Fibroblast of the aortic adventitia (primary cell): ENCODE measurements at regions not wholly inside any gene's neighbourhood (a gene's known extent, or its start where the extent isn't known, plus 50 kb on each side); places are given as distances from the start of the nearest gene placed in this dataset.

Experiments
- DNase-seq: peaks from one replicate; pipeline ENCODE4 v3.0.0-alpha.2; 2010; ENCODE audit warnings: low read depth
- H3K4me3 ChIP-seq: 2 replicates; pipeline ENCODE4 v1.5.1; 2011; ENCODE audit warnings: low read depth, mild to moderate bottlenecking, control low read depth, low read length, moderate library complexity
- TF ChIP-seq, protein P1 (sequence below): IDR thresholded peaks from 2 replicates; pipeline ENCODE4 v1.5.1; 2011; ENCODE audit warnings: mild to moderate bottlenecking, low read length, control low read depth, inconsistent platforms; ENCODE audit not compliant: insufficient read depth

DNA sequence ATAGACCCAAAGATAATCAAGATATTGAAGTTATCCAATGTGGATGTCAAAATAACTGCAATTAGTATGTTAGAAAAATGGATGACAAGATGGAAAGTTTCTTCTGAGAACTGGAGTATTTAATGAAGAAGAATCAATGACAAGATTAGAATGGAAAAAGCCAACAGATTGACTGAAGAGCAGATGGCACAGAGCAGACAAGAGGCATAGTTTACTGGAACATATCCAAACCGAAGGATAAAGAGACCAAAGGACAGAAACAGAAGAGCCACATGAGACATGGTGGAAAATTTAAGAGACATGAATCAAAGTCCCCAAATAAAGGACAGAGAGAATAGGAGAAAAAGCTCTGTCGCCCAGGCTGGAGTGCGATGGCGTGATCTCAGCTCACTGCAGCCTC is 89.6 kb upstream of the RXFP2 start:
- no peak overlapping the region for H3K4me3 ChIP-seq
- no peak for DNase-seq
- TF ChIP-seq, protein P1, sequence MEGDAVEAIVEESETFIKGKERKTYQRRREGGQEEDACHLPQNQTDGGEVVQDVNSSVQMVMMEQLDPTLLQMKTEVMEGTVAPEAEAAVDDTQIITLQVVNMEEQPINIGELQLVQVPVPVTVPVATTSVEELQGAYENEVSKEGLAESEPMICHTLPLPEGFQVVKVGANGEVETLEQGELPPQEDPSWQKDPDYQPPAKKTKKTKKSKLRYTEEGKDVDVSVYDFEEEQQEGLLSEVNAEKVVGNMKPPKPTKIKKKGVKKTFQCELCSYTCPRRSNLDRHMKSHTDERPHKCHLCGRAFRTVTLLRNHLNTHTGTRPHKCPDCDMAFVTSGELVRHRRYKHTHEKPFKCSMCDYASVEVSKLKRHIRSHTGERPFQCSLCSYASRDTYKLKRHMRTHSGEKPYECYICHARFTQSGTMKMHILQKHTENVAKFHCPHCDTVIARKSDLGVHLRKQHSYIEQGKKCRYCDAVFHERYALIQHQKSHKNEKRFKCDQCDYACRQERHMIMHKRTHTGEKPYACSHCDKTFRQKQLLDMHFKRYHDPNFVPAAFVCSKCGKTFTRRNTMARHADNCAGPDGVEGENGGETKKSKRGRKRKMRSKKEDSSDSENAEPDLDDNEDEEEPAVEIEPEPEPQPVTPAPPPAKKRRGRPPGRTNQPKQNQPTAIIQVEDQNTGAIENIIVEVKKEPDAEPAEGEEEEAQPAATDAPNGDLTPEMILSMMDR, result no peak

DNA sequence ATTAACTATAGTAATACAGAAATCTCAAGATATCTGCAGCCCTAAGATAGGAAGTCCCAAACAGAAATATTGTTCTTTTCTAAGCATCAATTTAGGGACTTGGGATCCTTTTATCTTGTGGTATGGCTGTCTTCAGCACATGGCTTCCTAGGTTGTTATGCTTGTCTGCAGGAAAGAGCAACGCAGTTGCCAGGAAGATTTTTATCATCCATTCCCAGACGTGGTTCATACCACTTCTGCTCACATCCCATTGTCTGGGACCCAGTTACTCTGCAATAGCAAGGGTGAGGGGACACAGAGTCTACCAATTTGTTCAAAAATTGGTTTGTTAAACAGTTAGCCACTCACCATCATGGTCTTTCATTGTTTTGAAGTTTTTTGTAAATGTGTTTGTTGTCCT is 85.6 kb upstream of the RXFP2 start:
- H3K4me3 ChIP-seq, result no peak overlapping the region
- no peak for DNase-seq
- TF ChIP-seq, protein P1, result no peak

DNA sequence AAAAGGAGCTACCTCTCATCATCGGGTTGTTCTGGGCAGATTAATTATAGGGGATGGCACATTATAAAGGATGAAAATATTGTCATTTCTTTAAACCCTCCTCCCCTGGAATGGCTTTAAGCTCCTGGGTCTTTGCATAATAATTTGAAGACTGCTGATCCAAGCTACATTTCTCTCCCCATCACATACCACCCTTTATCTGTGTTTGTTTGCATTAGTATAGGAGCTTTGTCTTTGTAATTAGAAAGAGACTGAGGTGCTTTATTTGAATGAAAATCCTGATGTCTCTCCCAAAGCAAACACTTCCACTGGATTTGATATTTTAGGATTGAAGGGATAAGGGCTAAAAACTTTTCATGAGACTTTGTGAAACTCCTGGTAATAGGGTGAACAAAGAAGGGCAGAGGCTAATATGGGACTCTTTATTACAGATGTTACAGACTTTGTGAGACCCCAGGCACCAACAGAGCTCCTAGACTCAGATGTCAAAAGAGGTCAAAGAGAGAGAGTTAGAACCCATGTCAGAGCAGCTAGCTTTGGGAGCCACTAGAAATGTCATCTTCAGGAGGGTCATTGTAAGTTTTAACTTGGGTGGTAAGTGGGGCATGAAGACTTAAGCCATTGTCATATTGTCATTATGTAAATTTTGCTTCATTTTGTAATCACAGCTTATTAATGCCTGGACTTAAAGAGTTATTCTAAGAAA is 75.3 kb upstream of the RXFP2 start:
- DNase-seq, result no peak

DNA sequence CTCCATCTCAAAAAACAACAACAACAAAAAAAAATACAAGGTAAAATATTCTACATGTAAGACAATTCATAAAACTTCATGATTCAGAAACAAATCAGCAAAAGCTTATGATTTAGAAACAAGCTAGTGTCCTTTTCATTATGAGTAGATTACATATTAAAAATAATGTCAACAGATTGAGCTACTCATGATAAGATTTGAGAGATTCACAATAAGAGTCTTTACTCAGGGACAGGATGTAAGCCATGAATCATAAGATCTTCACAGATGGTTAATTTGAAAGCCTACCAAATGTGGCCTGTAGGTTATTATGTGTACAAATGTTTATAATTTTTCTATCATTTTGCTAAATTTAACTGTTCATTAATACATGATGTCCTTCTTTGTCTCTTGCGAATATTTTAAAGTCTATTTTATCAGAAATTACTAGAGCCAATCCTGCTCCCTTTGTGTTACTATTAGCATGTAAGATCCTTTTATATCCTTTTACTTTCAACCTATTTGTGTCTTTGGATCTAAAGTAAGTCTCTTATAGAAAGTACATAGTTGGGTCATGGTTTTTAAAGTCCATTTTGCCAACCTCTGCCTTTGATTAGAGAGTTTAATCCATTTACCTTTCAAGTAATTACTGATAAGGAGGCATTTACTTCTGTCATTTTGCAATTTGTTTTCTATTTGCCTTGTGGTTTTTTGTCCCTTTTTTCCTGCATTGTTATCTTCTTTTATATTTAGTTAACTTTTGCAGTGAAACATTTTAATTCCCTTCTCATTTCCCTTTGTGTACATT is 68.3 kb upstream of the RXFP2 start:
- TF ChIP-seq, protein P1, result no peak
- H3K4me3 ChIP-seq, result no peak overlapping the region
- peak; percentile 39 for DNase-seq

More for the DNA sequence above, 75.3 kb upstream of the RXFP2 start:
- TF ChIP-seq, protein P1, result no peak
- H3K4me3 ChIP-seq, result no peak overlapping the region

DNA sequence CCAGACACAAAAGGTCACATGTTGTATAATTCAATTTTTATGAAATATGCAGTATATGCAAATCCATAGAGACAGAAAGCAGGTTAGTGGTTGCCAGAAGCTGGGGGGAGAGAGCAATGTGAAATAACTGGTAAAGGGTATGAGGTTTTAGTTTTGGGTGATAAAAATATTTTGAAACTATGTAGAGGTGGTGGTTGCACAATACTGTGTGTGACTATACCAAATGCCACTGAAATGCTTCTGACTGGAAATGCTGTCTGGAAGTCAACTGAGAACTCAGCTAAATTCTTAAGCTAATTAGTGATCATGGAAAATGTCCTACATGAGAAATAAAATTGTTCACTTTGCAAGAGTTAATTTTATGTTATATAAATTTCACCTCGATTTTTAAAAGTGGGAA is 65.3 kb upstream of the RXFP2 start:
- TF ChIP-seq, protein P1, result no peak
- DNase-seq, result peak; percentile 56
- no peak overlapping the region for H3K4me3 ChIP-seq

DNA sequence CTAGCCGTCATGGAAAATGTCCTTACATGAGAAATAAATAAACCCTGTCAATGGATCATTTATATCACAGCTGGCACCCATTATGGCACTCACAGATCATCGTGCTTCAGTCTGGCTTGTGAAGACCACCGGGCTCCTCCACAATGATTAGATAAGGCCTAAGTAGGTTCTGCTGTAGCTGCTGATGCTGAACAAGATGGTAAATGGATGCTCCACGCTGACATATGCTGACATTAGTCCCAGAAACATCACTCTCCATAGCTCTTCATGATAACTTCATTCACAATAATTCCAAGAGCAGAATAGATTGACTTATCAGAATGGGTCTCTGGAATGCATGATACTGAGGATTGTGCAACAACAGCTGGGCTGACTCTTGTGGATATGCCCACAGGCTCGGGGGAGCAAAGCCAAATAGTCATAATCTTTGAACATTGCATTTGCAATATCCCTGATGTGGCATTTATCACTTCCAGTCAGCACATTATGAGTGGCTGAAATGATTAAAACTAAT is 63.8 kb upstream of the RXFP2 start:
- TF ChIP-seq, protein P1, result no peak
- no peak overlapping the region for H3K4me3 ChIP-seq
- DNase-seq, result peak; percentile 84
